CD14-positive monocyte (primary cell): ENCODE measurements at regions not wholly inside any gene's neighbourhood (a gene's known extent, or its start where the extent isn't known, plus 50 kb on each side); places are given as distances from the start of the nearest gene placed in this dataset.

Experiments
- DNase-seq, 3 donors: peaks; one replicate each; pipeline ENCODE4 v3.0.0-alpha.2; 2011 to 2022
- H2AFZ ChIP-seq: 2 replicates; pipeline ENCODE4 v1.6.0; 2012; ENCODE audit warnings: mild to moderate bottlenecking, low read depth, low read length, inconsistent platforms; ENCODE audit not compliant: insufficient read depth, poor library complexity, severe bottlenecking
- H3K27ac ChIP-seq, 2 donors: 1 replicate in 1 of 2; 2 replicates in 1 of 2; pipeline ENCODE4 v1.5.1; 2012 to 2013; ENCODE audit warnings: low read length in 2 of 2, control low read depth in 1 of 2, inconsistent platforms in 1 of 2, low read depth in 1 of 2, mild to moderate bottlenecking in 1 of 2
- H3K27me3 ChIP-seq, 2 donors: one replicate each; pipeline versions ENCODE4 v1.6.0 to v1.6.1; 2011 to 2013; ENCODE audit warnings: low read length in 2 of 2; ENCODE audit not compliant: control insufficient read depth in 2 of 2, insufficient read depth in 2 of 2
- H3K36me3 ChIP-seq, 2 donors: replicated peaks in 1 of 2; 1 replicate in 1 of 2; 2 replicates in 1 of 2; pipeline versions ENCODE4 v1.5.1 to v1.6.1; 2012 to 2013; ENCODE audit warnings: low read length in 2 of 2, control low read depth in 1 of 2, inconsistent platforms in 1 of 2, mild to moderate bottlenecking in 1 of 2; ENCODE audit not compliant: insufficient read depth in 2 of 2, control insufficient read depth in 1 of 2
- H3K4me1 ChIP-seq, 2 donors: 1 replicate in 1 of 2; 2 replicates in 1 of 2; pipeline versions ENCODE4 v1.5.1 to v1.6.1; 2012 to 2013; ENCODE audit warnings: low read length in 2 of 2, control low read depth in 1 of 2, inconsistent platforms in 1 of 2, mild to moderate bottlenecking in 1 of 2, moderate library complexity in 1 of 2; ENCODE audit not compliant: insufficient read depth in 2 of 2, control insufficient read depth in 1 of 2
- H3K4me2 ChIP-seq: replicated peaks from 2 replicates; pipeline ENCODE3; 2012; ENCODE audit warnings: low read length, moderate library complexity, mild to moderate bottlenecking; ENCODE audit not compliant: poor library complexity, severe bottlenecking; ENCODE audit errors: extremely low read depth
- H3K4me3 ChIP-seq, 3 experiments: fragments of 200-600 bp in 1 of 3; sonication (generic) in 1 of 3; replicated peaks in 1 of 3; 1 replicate in 2 of 3; 2 replicates in 1 of 3; pipeline ENCODE4 v1.5.1; 2011 to 2013; ENCODE audit warnings: low read length in 3 of 3, mild to moderate bottlenecking in 3 of 3, control low read depth in 2 of 3, low read depth in 2 of 3, inconsistent platforms in 1 of 3, moderate library complexity in 1 of 3
- H3K79me2 ChIP-seq: 2 replicates; pipeline ENCODE4 v1.6.0; 2012; ENCODE audit warnings: mild to moderate bottlenecking, control low read depth, inconsistent platforms, low read length, moderate library complexity; ENCODE audit not compliant: insufficient read depth
- H3K9ac ChIP-seq: 2 replicates; pipeline ENCODE4 v1.6.0; 2017; ENCODE audit warnings: low read length, mild to moderate bottlenecking; ENCODE audit not compliant: insufficient read depth, poor library complexity, severe bottlenecking
- H3K9me3 ChIP-seq, 2 donors: replicated peaks in 1 of 2; 1 replicate in 1 of 2; 2 replicates in 1 of 2; pipeline versions ENCODE4 v1.5.1 to v1.6.1; 2012 to 2013; ENCODE audit warnings: low read length in 2 of 2, control low read depth in 1 of 2; ENCODE audit not compliant: control insufficient read depth in 1 of 2, insufficient read depth in 1 of 2
- H4K20me1 ChIP-seq: 2 replicates; pipeline ENCODE4 v1.6.0; 2012; ENCODE audit warnings: mild to moderate bottlenecking, low read length, control low read depth, moderate library complexity; ENCODE audit not compliant: insufficient read depth
- H3K27ac Mint-ChIP-seq, 7 donors: one replicate each; pipeline ENCODE4 v1.8.0; 2020; ENCODE audit warnings: mild to moderate bottlenecking in 7 of 7, mixed read lengths in 7 of 7, moderate library complexity in 6 of 7, inconsistent platforms in 2 of 7
- H3K27me3 Mint-ChIP-seq, 3 donors: one replicate each; pipeline ENCODE4 v1.8.0; 2021 to 2022; ENCODE audit warnings: low read depth in 3 of 3, mild to moderate bottlenecking in 3 of 3, mixed read lengths in 3 of 3, moderate library complexity in 3 of 3, inconsistent platforms in 1 of 3
- H3K36me3 Mint-ChIP-seq, 2 donors: one replicate each; pipeline ENCODE4 v1.8.0; 2020; ENCODE audit warnings: mixed read lengths in 2 of 2, inconsistent platforms in 1 of 2, mild to moderate bottlenecking in 1 of 2
- H3K4me1 Mint-ChIP-seq: one replicate; pipeline ENCODE4 v1.8.0; 2020; ENCODE audit warnings: mild to moderate bottlenecking, mixed read lengths
- H3K4me3 Mint-ChIP-seq, 2 donors: one replicate each; pipeline ENCODE4 v1.8.0; 2020; ENCODE audit warnings: mild to moderate bottlenecking in 2 of 2, mixed read lengths in 2 of 2, moderate library complexity in 1 of 2
- H3K9me3 Mint-ChIP-seq, 7 donors: one replicate each; pipeline ENCODE4 v1.8.0; 2020 to 2022; ENCODE audit warnings: mixed read lengths in 7 of 7, mild to moderate bottlenecking in 6 of 7, moderate library complexity in 6 of 7, inconsistent platforms in 2 of 7
- WGBS: methylation state at CpG from one replicate; pipeline ENCODE4 v1.1.5; 2013; ENCODE audit warnings: missing lambda C conversion rate; ENCODE audit not compliant: insufficient coverage; 5-methylcytosine and 5-hydroxymethylcytosine counted together
- intact Hi-C, 2 donors: fragments of 100-400 bp; cut with micrococcal nuclease; formaldehyde crosslinking; loops; one replicate each; pipeline versions ENCODE4 v1.15.0 to v1.15.1; 2023
- TF ChIP-seq, protein P1 (sequence below): fragments of 200-600 bp; IDR thresholded peaks from one replicate; pipeline ENCODE4 v1.8.0; 2022; ENCODE audit warnings: antibody characterized with exemption, mild to moderate bottlenecking

DNA sequence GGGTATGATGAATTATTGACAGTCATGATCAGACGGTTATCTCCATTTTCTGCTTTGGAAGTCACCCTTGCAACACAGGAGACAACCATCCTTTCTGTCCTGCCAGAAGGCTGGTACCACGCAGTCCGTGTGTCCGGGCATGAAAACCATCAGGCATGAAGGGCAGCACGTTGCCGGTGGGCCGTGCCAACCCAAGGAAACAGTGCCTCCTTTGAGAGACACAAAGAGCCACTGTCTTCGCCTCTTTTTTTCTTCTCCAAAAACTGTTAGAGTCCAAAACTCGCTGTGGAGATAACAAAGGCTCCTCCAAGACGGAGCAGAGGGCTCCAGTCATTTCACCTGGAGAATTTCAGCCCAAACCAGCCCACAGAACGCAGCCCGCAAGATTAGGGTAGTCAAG is 60.4 kb upstream of the ARHGAP21 start:
- H2AFZ ChIP-seq = no peak overlapping the region
- no peak overlapping the region for H3K4me3 Mint-ChIP-seq
- H3K36me3 Mint-ChIP-seq = no peaks in the 10 kb centered on the region
- no peak for DNase-seq
- H3K9me3 ChIP-seq = no peaks in the 10 kb centered on the region
- no peaks in the 10 kb centered on the region for H3K36me3 ChIP-seq
- no peak overlapping the region for H3K4me3 ChIP-seq
- TF ChIP-seq, protein P1, sequence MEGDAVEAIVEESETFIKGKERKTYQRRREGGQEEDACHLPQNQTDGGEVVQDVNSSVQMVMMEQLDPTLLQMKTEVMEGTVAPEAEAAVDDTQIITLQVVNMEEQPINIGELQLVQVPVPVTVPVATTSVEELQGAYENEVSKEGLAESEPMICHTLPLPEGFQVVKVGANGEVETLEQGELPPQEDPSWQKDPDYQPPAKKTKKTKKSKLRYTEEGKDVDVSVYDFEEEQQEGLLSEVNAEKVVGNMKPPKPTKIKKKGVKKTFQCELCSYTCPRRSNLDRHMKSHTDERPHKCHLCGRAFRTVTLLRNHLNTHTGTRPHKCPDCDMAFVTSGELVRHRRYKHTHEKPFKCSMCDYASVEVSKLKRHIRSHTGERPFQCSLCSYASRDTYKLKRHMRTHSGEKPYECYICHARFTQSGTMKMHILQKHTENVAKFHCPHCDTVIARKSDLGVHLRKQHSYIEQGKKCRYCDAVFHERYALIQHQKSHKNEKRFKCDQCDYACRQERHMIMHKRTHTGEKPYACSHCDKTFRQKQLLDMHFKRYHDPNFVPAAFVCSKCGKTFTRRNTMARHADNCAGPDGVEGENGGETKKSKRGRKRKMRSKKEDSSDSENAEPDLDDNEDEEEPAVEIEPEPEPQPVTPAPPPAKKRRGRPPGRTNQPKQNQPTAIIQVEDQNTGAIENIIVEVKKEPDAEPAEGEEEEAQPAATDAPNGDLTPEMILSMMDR = no peak
- H3K27ac Mint-ChIP-seq = no peak overlapping the region
- H3K79me2 ChIP-seq = no peaks in the 10 kb centered on the region
- H3K9me3 Mint-ChIP-seq = peaks cover 0 to 9% (median 3%) of the 10 kb centered on the region in 7 donors
- no peaks in the 10 kb centered on the region for H3K4me1 ChIP-seq
- no peaks in the 10 kb centered on the region for H3K27me3 ChIP-seq
- H3K4me2 ChIP-seq = no peak overlapping the region
- peaks cover 0 to 4% (median 4%) of the 10 kb centered on the region in 3 donors for H3K27me3 Mint-ChIP-seq
- no peak overlapping the region for H3K9ac ChIP-seq
- no peak overlapping the region for H3K27ac ChIP-seq
- H4K20me1 ChIP-seq = no peaks in the 10 kb centered on the region
- no peaks in the 10 kb centered on the region for H3K4me1 Mint-ChIP-seq
- 95% methylated on average over 11 of the region's 12 CpGs for whole genome bisulfite sequencing
- intact Hi-C loops = no loop called here

DNA sequence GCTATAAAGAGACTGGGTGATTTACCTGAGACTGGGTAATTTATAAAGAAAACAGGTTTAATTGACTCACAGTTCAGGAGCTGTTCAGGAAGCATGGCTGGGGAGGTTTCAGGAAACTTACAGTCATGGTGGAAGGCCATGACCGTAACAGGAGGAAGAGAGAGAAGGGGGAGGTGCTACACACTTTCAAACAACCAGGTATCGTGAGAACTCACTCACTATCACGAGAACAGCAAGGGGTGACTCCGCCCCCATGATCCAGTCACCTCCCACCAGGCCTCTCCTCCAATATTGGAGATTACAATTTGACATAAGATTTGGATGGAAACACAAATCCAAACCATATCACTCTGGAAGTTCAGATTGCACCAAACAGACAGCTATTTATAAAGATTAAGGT is 59.8 kb upstream of the ARHGAP21 start:
- Mint-ChIP-seq H3K27me3 (peaks cover 0 to 4% (median 4%) of the 10 kb centered on the region in 3 donors), H3K4me3 (no peak overlapping the region), H3K27ac (no peak overlapping the region), H3K4me1 (no peaks in the 10 kb centered on the region), H3K36me3 (no peaks in the 10 kb centered on the region), H3K9me3 (peaks cover 0 to 9% (median 3%) of the 10 kb centered on the region in 7 donors)
- Histone ChIP-seq H3K4me1 (no peaks in the 10 kb centered on the region), H3K9ac (no peak overlapping the region), H2AFZ (no peak overlapping the region), H3K27ac (no peak overlapping the region), H4K20me1 (no peaks in the 10 kb centered on the region), H3K4me3 (no peak overlapping the region), H3K4me2 (no peak overlapping the region), H3K27me3 (no peaks in the 10 kb centered on the region), H3K79me2 (no peaks in the 10 kb centered on the region), H3K9me3 (no peaks in the 10 kb centered on the region), H3K36me3 (no peaks in the 10 kb centered on the region)
- DNase-seq = no peak
- intact Hi-C loops = no loop called here
- WGBS = no CpG with 5 or more reads among the region's 4 CpGs
- TF ChIP-seq, protein P1 = no peak
